Ascending aorta (tissue), 2 donors: ENCODE measurements at regions not wholly inside any gene's neighbourhood (a gene's known extent, or its start where the extent isn't known, plus 50 kb on each side); places are given as distances from the start of the nearest gene placed in this dataset.

Source experiments
- DNase-seq, 2 donors: peaks; one replicate each; pipeline ENCODE4 v3.0.0-alpha.2; 2019; ENCODE audit warnings: low spot score in 2 of 2
- H3K27ac ChIP-seq, 2 donors: fragments of 200-600 bp; sonication (generic); one replicate each; pipeline ENCODE4 v1.5.1; 2016 to 2017; ENCODE audit warnings: mild to moderate bottlenecking in 1 of 2
- H3K27me3 ChIP-seq: fragments of 200-600 bp; sonication (generic); one replicate; pipeline ENCODE4 v1.5.1; 2017
- H3K36me3 ChIP-seq, 2 donors: fragments of 200-600 bp; sonication (generic); one replicate each; pipeline ENCODE4 v1.5.1; 2016
- H3K4me1 ChIP-seq, 2 donors: fragments of 200-600 bp; sonication (generic); one replicate each; pipeline ENCODE4 v1.5.1; 2016 to 2017; ENCODE audit warnings: mild to moderate bottlenecking in 1 of 2
- H3K4me3 ChIP-seq, 2 donors: fragments of 200-600 bp; sonication (generic); one replicate each; pipeline ENCODE4 v1.5.1; 2016 to 2017; ENCODE audit warnings: mild to moderate bottlenecking in 1 of 2
- H3K9me3 ChIP-seq, 2 donors: fragments of 200-600 bp; sonication (generic); one replicate each; pipeline ENCODE4 v1.5.1; 2016
- CTCF ChIP-seq, 3 experiments: fragments of 200-600 bp in 2 of 3; fragments of 450-650 bp in 1 of 3; sonication (generic) in 2 of 3; IDR thresholded peaks; one replicate each; pipeline ENCODE4 v1.5.1; 2016 to 2019; ENCODE audit warnings: antibody characterized with exemption in 3 of 3, mild to moderate bottlenecking in 1 of 3, moderate library complexity in 1 of 3
- intact Hi-C: fragments of 100-400 bp; cut with DNase I; formaldehyde crosslinking; loops from one replicate; pipeline ENCODE4 v1.15.1; 2023

GRCh38 chr4:181821039-181822004 is 421.9 kb upstream of the TENM3 start:
- DNase-seq = no peak
- intact Hi-C loops = no loop called here
- H3K9me3 ChIP-seq = no peaks in the 10 kb centered on the region
- no peak overlapping the region for H3K4me3 ChIP-seq
- no peaks in the 10 kb centered on the region for H3K27me3 ChIP-seq
- H3K36me3 ChIP-seq = no peaks in the 10 kb centered on the region
- no peak for TF ChIP-seq CTCF (IDR thresholded peaks at IDR 0.05)
- no peaks in the 10 kb centered on the region for H3K4me1 ChIP-seq
- no peak overlapping the region for H3K27ac ChIP-seq

GRCh38 chr4:181822005-181822375 is 421.2 kb upstream of the TENM3 start:
- Histone ChIP-seq H3K4me1 (no peaks in the 10 kb centered on the region), H3K36me3 (no peaks in the 10 kb centered on the region), H3K9me3 (no peaks in the 10 kb centered on the region), H3K27ac (no peak overlapping the region), H3K4me3 (no peak overlapping the region), H3K27me3 (no peaks in the 10 kb centered on the region)
- TF ChIP-seq CTCF (IDR thresholded peaks at IDR 0.05) = no peak
- no peak for DNase-seq
- intact Hi-C loops = no loop called here

- no peak for DNase-seq
- intact Hi-C loops = no loop called here
- Histone ChIP-seq H3K27me3 (no peaks in the 10 kb centered on the region), H3K9me3 (no peaks in the 10 kb centered on the region), H3K4me3 (no peak overlapping the region), H3K27ac (no peak overlapping the region), H3K4me1 (no peaks in the 10 kb centered on the region), H3K36me3 (no peaks in the 10 kb centered on the region)
- TF ChIP-seq CTCF (IDR thresholded peaks at IDR 0.05) = no peak
These were observed 420.0 kb upstream of the TENM3 start for GRCh38 chr4:181823183-181823582.

- H3K9me3 ChIP-seq = no peaks in the 10 kb centered on the region
These were observed 419.6 kb upstream of the TENM3 start for GRCh38 chr4:181823645-181824044.

GRCh38 chr4:181825564-181825963 is 417.6 kb upstream of the TENM3 start:
- H3K36me3 ChIP-seq = no peaks in the 10 kb centered on the region

More at GRCh38 chr4:181823645-181824044, 419.6 kb upstream of the TENM3 start:
- H3K27ac ChIP-seq = no peak overlapping the region
- DNase-seq = no peak
- no peaks in the 10 kb centered on the region for H3K4me1 ChIP-seq
- intact Hi-C loops = no loop called here
- H3K36me3 ChIP-seq = no peaks in the 10 kb centered on the region
- no peak overlapping the region for H3K4me3 ChIP-seq
- TF ChIP-seq CTCF (IDR thresholded peaks at IDR 0.05) = no peak
- H3K27me3 ChIP-seq = no peaks in the 10 kb centered on the region

More at GRCh38 chr4:181825564-181825963, 417.6 kb upstream of the TENM3 start:
- no peak for TF ChIP-seq CTCF (IDR thresholded peaks at IDR 0.05)
- DNase-seq = no peak
- no peak overlapping the region for H3K27ac ChIP-seq
- H3K27me3 ChIP-seq = no peaks in the 10 kb centered on the region
- no peak overlapping the region for H3K4me3 ChIP-seq
- no peaks in the 10 kb centered on the region for H3K4me1 ChIP-seq
- no peaks in the 10 kb centered on the region for H3K9me3 ChIP-seq
- intact Hi-C loops = no loop called here
